ENCODE measurements at regions not wholly inside any gene's neighbourhood (a gene's known extent, or its start where the extent isn't known, plus 50 kb on each side); places are given as distances from the start of the nearest gene placed in this dataset.

GRCh38 chr19:31938675-31939074, 406.7 kb upstream of the ZNF507 start:
- no peak for TF ChIP-seq CTCF (conservative IDR thresholded peaks at IDR 0.05)
- no peak for TF ChIP-seq ZFX (IDR thresholded peaks at IDR 0.05)

All from C4-2B (cell line).